SU-DHL-6 (cell line): ENCODE measurements at regions not wholly inside any gene's neighbourhood (a gene's known extent, or its start where the extent isn't known, plus 50 kb on each side); places are given as distances from the start of the nearest gene placed in this dataset.
"Not testable (repeated sequence)": the region's sequence is repeated elsewhere in the genome, so short reads cannot be mapped to it uniquely, and the experiment has no call there.

Source experiments
- H2AFZ ChIP-seq: fragments of 200-600 bp; sonication (generic); 2 replicates; pipeline ENCODE4 v1.6.1; 2014; ENCODE audit warnings: low read depth, mild to moderate bottlenecking, moderate library complexity, mixed read lengths, antibody characterized with exemption, low read length; ENCODE audit not compliant: severe bottlenecking
- H3F3A ChIP-seq: fragments of 200-600 bp; shearing (Covaris generic); 2 replicates; pipeline ENCODE4 v1.6.0; 2016; ENCODE audit warnings: antibody characterized with exemption, mild to moderate bottlenecking; ENCODE audit not compliant: insufficient read depth
- H3K27ac ChIP-seq: fragments of 200-600 bp; sonication (generic); 2 replicates; pipeline ENCODE4 v1.5.1; 2016; ENCODE audit warnings: low read depth, mild to moderate bottlenecking, low read length, moderate library complexity, mixed read lengths
- H3K27me3 ChIP-seq: fragments of 200-600 bp; sonication (generic), shearing (Covaris generic); 2 replicates; pipeline ENCODE4 v1.6.0; 2014; ENCODE audit warnings: mild to moderate bottlenecking, low read length
- H3K36me3 ChIP-seq: fragments of 200-600 bp; sonication (generic); 2 replicates; pipeline ENCODE4 v1.6.1; 2014; ENCODE audit warnings: mild to moderate bottlenecking, low read length, mixed read lengths
- H3K4me2 ChIP-seq: fragments of 300-600, 200-600 bp; shearing (Covaris generic), sonication (generic); 2 replicates; pipeline ENCODE4 v1.6.0; 2014; ENCODE audit warnings: low read length, low read depth, mild to moderate bottlenecking; ENCODE audit not compliant: poor library complexity, severe bottlenecking
- H3K4me3 ChIP-seq: fragments of 200-600 bp; sonication (generic); 2 replicates; pipeline ENCODE4 v1.5.1; 2014; ENCODE audit warnings: antibody characterized with exemption, low read length, mild to moderate bottlenecking, mixed read lengths; ENCODE audit not compliant: insufficient read depth, poor library complexity, severe bottlenecking
- H3K79me2 ChIP-seq: fragments of 200-600 bp; sonication (generic); 2 replicates; pipeline ENCODE4 v1.6.1; 2014; ENCODE audit warnings: mild to moderate bottlenecking, low read length, moderate library complexity; ENCODE audit not compliant: insufficient read depth
- H3K9ac ChIP-seq: fragments of 200-600 bp; sonication (generic); 2 replicates; pipeline ENCODE4 v1.7.0; 2014; ENCODE audit warnings: mild to moderate bottlenecking, low read length
- H3K9me2 ChIP-seq: fragments of 200-600 bp; sonication (generic); replicated peaks from 2 replicates; pipeline ENCODE4 v1.6.1; 2014; ENCODE audit warnings: low read length; ENCODE audit not compliant: insufficient read depth
- H3K9me3 ChIP-seq: fragments of 200-600 bp; sonication (generic); 2 replicates; pipeline ENCODE4 v1.6.1; 2014; ENCODE audit warnings: low read length, mixed read lengths; ENCODE audit not compliant: insufficient read depth
- H4K20me1 ChIP-seq: fragments of 200-600 bp; sonication (generic); 2 replicates; pipeline ENCODE4 v1.6.1; 2014; ENCODE audit warnings: low read depth, mild to moderate bottlenecking, antibody characterized with exemption, low read length, moderate library complexity, mixed read lengths
- EZH2phosphoT487 ChIP-seq: fragments of 200-600 bp; sonication (generic), shearing (Covaris generic); conservative IDR thresholded peaks from 2 replicates; pipeline ENCODE4 v1.6.1; 2018; ENCODE audit warnings: mild to moderate bottlenecking, antibody characterized with exemption, low read length, moderate library complexity, mixed read lengths
- TF ChIP-seq, protein P1 (sequence below): fragments of 200-600 bp; sonication (generic); IDR thresholded peaks from one replicate; pipeline ENCODE4 v1.5.1; 2017; ENCODE audit warnings: antibody characterized with exemption, mild to moderate bottlenecking, low read length, moderate library complexity; ENCODE audit not compliant: insufficient read depth, poor library complexity, severe bottlenecking

- Histone ChIP-seq H2AFZ (no peak overlapping the region), H3K9ac (no peak overlapping the region), H3K27me3 (no peaks in the 10 kb centered on the region), H3K9me3 (peaks cover 17% of the 10 kb centered on the region; the same call in 1 of the 2 replicates), H3K4me3 (no peak overlapping the region), H3K9me2 (no peaks in the 10 kb centered on the region), H3K4me2 (no peak overlapping the region), H3K79me2 (no peaks in the 10 kb centered on the region), H4K20me1 (no peaks in the 10 kb centered on the region), H3K36me3 (no peaks in the 10 kb centered on the region), H3K27ac (no peak overlapping the region), H3F3A (no peaks in the 10 kb centered on the region)
- TF ChIP-seq EZH2phosphoT487 = no peak
- TF ChIP-seq, protein P1, sequence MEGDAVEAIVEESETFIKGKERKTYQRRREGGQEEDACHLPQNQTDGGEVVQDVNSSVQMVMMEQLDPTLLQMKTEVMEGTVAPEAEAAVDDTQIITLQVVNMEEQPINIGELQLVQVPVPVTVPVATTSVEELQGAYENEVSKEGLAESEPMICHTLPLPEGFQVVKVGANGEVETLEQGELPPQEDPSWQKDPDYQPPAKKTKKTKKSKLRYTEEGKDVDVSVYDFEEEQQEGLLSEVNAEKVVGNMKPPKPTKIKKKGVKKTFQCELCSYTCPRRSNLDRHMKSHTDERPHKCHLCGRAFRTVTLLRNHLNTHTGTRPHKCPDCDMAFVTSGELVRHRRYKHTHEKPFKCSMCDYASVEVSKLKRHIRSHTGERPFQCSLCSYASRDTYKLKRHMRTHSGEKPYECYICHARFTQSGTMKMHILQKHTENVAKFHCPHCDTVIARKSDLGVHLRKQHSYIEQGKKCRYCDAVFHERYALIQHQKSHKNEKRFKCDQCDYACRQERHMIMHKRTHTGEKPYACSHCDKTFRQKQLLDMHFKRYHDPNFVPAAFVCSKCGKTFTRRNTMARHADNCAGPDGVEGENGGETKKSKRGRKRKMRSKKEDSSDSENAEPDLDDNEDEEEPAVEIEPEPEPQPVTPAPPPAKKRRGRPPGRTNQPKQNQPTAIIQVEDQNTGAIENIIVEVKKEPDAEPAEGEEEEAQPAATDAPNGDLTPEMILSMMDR = peak; percentile 99
These were observed 250.5 kb downstream of the UACA start for GRCh38 chr15:70512772-70513362.

DNA sequence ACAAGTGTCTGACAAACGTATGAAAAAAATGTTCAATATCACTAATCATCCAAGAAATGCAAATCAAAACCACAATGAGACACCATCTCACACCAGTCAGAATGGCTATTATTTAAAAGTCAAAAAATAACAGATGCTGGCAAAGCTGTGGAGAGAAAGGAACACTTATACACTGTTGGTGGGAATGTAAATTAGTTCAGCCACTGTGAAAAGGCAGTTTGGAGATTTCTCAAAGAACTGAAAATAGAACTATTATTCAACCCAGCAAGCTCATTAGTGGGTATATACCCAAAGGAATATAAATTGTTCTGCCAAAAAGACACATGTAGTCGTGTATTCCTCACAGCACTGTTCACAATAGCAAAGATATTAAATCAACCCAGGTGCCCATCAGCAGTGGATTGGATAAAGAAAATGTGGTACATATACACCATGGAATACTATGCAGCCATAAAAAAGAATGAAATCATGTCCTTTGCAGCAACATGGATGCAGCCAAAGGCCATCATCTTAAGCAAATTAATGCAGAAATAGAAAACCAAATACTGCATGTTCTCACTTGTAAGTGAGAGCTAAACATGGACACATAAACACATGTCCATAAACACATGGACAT is 251.3 kb downstream of the UACA start:
- H3K36me3 ChIP-seq, H3K4me2 ChIP-seq, H3F3A ChIP-seq, H3K9me2 ChIP-seq, H4K20me1 ChIP-seq, H2AFZ ChIP-seq, H3K27ac ChIP-seq, H3K27me3 ChIP-seq, H3K9ac ChIP-seq, H3K79me2 ChIP-seq, H3K4me3 ChIP-seq: not testable (repeated sequence)
- peaks cover 17% of the 10 kb centered on the region; the same call in 1 of the 2 replicates for H3K9me3 ChIP-seq

DNA sequence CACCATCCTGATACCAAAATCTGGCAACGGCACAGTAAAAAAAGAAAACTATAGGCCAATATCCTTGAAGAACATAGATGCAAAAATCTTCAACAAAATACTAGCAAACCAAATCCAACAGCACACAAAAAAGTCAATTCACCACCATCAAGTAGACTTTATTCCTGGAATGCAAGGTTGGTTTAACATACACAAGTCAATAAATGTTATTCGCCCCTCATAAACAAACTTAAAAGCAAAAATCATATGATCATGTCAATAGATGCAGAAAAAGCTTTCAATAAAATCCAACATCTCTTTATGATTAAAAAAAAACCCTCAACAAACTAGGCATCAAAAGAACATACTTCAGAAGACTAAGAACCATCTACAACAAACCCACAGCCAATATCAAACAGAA is 252.9 kb downstream of the UACA start:
- no peaks in the 10 kb centered on the region for H3K79me2 ChIP-seq
- H3K4me3 ChIP-seq = no peak overlapping the region
- no peaks in the 10 kb centered on the region for H3K9me2 ChIP-seq
- H4K20me1 ChIP-seq = no peaks in the 10 kb centered on the region
- peaks cover 17% of the 10 kb centered on the region; the same call in 1 of the 2 replicates for H3K9me3 ChIP-seq
- no peak overlapping the region for H2AFZ ChIP-seq
- no peaks in the 10 kb centered on the region for H3F3A ChIP-seq
- no peaks in the 10 kb centered on the region for H3K27me3 ChIP-seq
- H3K36me3 ChIP-seq = no peaks in the 10 kb centered on the region
- H3K4me2 ChIP-seq = no peak overlapping the region
- TF ChIP-seq, protein P1 = no peak
- TF ChIP-seq EZH2phosphoT487 = no peak
- no peak overlapping the region for H3K27ac ChIP-seq
- H3K9ac ChIP-seq = no peak overlapping the region

DNA sequence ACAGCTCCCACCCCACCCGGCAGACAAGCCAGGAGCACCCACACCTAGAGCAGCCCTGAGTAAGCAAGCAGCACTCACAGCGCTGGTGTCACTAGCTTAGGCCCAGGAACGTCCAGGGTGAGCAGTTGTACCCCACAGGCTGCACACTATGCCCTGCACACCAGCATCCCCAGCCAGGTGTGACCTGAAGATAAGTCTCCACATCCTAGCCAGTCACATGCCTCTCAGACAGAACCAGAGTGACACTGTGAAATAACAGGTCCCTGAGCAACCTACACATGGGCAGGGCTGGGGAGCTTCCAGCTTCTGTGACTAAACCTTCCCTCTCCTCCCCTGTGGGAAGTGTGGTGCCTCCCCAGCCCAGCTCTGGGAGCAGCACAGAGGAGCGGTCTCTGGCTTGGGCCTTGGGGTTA is 253.6 kb downstream of the UACA start:
- no peaks in the 10 kb centered on the region for H3K9me2 ChIP-seq
- H3F3A ChIP-seq = no peaks in the 10 kb centered on the region
- no peak for TF ChIP-seq EZH2phosphoT487
- TF ChIP-seq, protein P1 = no peak
- peaks cover 17% of the 10 kb centered on the region; the same call in 1 of the 2 replicates for H3K9me3 ChIP-seq
- H3K4me3 ChIP-seq = no peak overlapping the region
- no peaks in the 10 kb centered on the region for H3K36me3 ChIP-seq
- no peak overlapping the region for H2AFZ ChIP-seq
- no peaks in the 10 kb centered on the region for H4K20me1 ChIP-seq
- H3K27me3 ChIP-seq = no peaks in the 10 kb centered on the region
- H3K79me2 ChIP-seq = no peaks in the 10 kb centered on the region
- no peak overlapping the region for H3K27ac ChIP-seq
- no peak overlapping the region for H3K9ac ChIP-seq
- no peak overlapping the region for H3K4me2 ChIP-seq
